ENCODE measurements at regions not wholly inside any gene's neighbourhood (a gene's known extent, or its start where the extent isn't known, plus 50 kb on each side); places are given as distances from the start of the nearest gene placed in this dataset.
A peak's percentile ranks its signal among the peaks of the same experiment; 100 is the strongest.

DNA sequence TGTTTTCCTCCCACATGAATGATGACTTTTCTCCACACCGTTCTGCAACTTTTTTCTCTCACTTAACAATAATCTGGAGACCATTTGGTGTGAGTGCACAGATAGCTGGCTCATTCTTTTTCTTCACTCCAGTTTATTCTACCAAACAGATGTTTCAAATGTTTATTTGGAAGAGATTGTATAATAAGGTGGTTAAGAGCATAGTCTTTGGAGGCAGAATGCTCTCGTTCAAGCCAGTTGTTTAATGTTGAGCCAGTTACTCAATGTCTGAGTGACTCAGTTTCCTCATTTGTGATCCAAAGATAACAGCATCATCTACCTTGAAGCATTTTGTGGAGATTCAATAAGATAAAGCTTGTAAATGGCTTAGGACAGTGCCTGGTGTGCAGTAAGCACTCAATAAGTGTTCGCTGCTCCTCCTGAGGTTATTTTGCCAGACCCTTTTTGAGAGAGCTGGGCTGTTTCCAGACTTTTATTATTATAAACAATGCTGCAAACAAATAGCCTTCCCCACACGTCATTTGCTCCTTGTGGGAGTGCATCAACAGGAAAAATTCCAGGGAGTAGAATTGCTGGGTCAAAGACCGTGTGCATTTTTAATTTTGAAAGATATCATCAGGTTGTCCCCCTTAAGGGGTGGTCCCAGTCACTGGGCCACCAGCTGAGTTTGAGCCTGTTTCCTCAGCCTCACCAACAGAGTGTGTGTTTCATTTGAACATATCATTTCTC lies 70.6 kb downstream of the VEGFA start:
- no peak for DNase-seq

DNA sequence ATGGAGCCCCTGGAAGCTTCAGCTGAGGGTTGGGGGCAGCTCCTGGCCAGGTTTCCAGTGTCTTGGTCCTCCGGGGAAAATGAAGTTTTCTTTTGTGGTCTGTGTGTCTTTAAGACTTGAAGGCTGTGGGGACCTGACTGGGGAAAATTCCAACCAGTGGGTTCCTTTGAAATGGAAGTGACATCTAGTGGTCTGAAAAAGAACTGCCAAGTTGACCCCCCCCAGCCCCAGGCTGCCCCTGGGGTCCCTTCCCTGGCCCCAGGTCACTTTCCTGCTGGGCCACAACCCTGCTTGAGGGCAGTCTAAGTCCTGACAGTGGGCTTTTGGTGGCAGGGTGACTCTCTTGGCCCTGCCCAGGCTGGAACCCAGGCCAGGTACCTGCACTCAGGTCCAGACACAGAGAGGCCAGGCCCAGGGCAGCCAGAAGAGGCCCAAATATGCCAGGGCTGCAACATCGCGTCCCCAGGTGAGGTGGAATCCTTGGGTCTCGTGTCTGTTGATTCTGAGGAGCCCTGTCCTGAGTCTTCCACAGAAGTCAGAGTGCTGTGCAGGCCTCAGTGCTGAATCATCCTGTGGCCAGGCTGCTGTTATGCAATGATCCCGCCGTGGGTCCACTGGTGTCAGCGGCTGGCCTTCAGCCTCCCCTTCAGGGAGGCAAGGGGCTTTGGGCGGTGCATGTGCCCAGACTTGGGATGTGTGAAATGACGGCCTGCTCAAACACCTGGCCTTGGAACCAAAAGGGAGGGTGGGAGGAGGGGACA lies 68.4 kb downstream of the VEGFA start:
- peak in 1 of 2 experiments; percentile 17 for DNase-seq

DNA sequence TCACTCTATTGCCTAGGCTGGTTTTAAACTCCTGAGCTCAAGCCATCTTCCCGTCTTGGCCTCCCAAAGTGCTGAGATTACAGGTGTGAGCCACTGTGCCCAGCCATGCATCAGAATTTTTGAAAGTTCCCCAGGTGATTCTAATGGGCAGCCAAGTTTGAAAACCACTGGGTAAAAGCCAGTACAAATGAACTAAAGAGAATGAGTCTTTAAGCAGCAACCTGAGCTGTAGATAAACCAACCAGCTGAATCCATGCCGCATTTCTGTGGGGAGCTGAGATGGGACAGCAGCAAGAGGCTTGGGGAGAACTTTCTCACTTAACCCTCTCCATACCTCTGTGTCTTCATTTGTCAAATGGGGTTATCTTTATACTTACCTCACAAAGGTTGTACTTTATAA lies 67.5 kb downstream of the VEGFA start:
- DNase-seq, result no peak

DNA sequence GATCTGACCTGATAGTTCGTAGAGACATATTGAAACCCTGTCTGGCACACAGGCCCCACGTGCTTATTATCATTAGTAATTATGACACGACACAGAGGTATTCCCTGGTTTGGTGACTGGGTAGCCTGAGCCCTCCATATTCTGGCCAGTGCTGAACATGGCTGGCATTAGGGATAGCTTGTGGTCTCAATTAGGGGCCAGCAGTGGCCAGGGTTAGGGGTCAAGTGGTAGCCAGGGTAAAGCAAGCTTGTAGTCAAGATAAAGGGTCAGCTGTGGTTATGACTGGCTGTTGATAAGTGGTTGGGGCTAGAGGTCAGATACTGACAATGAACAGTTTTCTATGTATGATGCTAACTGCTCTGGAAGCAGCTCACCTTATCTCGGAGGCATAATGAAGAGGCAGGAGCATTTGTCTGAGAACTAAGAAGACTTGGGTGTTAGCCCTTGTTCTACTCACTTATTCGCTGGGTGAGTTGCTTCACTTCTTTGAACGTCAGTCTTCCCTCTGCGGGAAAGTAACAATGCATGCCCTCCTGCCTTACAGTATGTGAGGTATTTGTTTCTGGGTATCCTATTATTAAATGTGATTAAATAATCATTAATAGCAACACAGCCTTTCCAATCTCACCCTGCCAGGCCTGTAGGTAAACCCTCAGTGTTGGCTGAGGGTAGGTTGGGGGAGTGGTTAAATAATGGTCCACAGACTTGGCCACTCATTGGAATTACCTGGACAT lies 66.7 kb downstream of the VEGFA start:
- DNase-seq, result no peak
